T-cell (primary cell): ENCODE measurements at regions not wholly inside any gene's neighbourhood (a gene's known extent, or its start where the extent isn't known, plus 50 kb on each side); places are given as distances from the start of the nearest gene placed in this dataset.

Experiments
- ATAC-seq, 4 experiments: fragments of 200-7000 bp in 3 of 4; fragments of 150-1000 bp in 1 of 4; cut with Tn5 transposase; replicated peaks in 1 of 4; 1 replicate in 3 of 4; 2 replicates in 1 of 4; pipeline ENCODE4 v1.10.0; 2021; ENCODE audit warnings: moderate library complexity in 3 of 4, mild to moderate bottlenecking in 2 of 4, moderate number of reproducible peaks in 1 of 4
- CTCF ChIA-PET, 2 donors: fragments of 300-600 bp; sonication (Branson Sonifier 250); formaldehyde crosslinking; loops; one replicate each; lab custom pipeline; 2022; ENCODE audit warnings: antibody characterized with exemption in 2 of 2; lab: Charles Lee
- POLR2A ChIA-PET, 2 donors: fragments of 300-600 bp; sonication (Branson Sonifier 250); formaldehyde crosslinking; loops; one replicate each; lab custom pipeline; 2022; ENCODE audit warnings: antibody characterized with exemption in 2 of 2; lab: Charles Lee
- DNase-seq, 35 experiments: peaks; one replicate each; pipeline versions ENCODE4 v3.0.0 to v3.0.0-alpha.2; 2013 to 2023
- H3K27ac ChIP-seq: one replicate; pipeline ENCODE4 v1.5.1; 2013; ENCODE audit warnings: low read length
- H3K27me3 ChIP-seq, 2 experiments: replicated peaks in 1 of 2; 1 replicate in 1 of 2; 2 replicates in 1 of 2; pipeline versions ENCODE4 v1.6.1 to v1.7.0; 2013; ENCODE audit warnings: low read length in 1 of 2, mixed read lengths in 1 of 2; ENCODE audit not compliant: control insufficient read depth in 2 of 2, insufficient read depth in 2 of 2; ENCODE audit errors: extremely low read depth in 1 of 2
- H3K36me3 ChIP-seq, 2 donors: 1 replicate in 1 of 2; 2 replicates in 1 of 2; pipeline versions ENCODE4 v1.6.1 to v1.7.0; 2013; ENCODE audit warnings: low read length in 1 of 2; ENCODE audit not compliant: control insufficient read depth in 2 of 2, insufficient read depth in 1 of 2; ENCODE audit errors: extremely low read depth in 1 of 2
- H3K4me1 ChIP-seq, 2 experiments: 1 replicate in 1 of 2; 2 replicates in 1 of 2; pipeline versions ENCODE4 v1.6.1 to v1.7.0; 2013; ENCODE audit warnings: low read length in 2 of 2, mixed read lengths in 1 of 2; ENCODE audit not compliant: insufficient read depth in 2 of 2, control insufficient read depth in 1 of 2; ENCODE audit errors: extremely low read depth in 1 of 2
- H3K4me3 ChIP-seq, 2 donors: 1 replicate in 1 of 2; 2 replicates in 1 of 2; pipeline versions ENCODE4 v1.5.1 to v1.7.0; 2013; ENCODE audit warnings: mild to moderate bottlenecking in 2 of 2, low read length in 1 of 2, moderate library complexity in 1 of 2; ENCODE audit not compliant: control insufficient read depth in 1 of 2; ENCODE audit errors: extremely low read depth in 1 of 2
- H3K9me3 ChIP-seq: 2 replicates; pipeline ENCODE4 v1.7.0; 2013
- H3K27ac Mint-ChIP-seq, 2 donors: one replicate each; pipeline ENCODE4 v1.8.0; 2020 to 2021; ENCODE audit warnings: mild to moderate bottlenecking in 2 of 2, mixed read lengths in 2 of 2
- H3K27me3 Mint-ChIP-seq, 2 donors: one replicate each; pipeline ENCODE4 v1.8.0; 2021 to 2022; ENCODE audit warnings: mixed read lengths in 2 of 2
- H3K36me3 Mint-ChIP-seq: one replicate; pipeline ENCODE4 v1.8.0; 2021; ENCODE audit warnings: mixed read lengths
- H3K4me1 Mint-ChIP-seq, 3 donors: one replicate each; pipeline ENCODE4 v1.8.0; 2020 to 2022; ENCODE audit warnings: mixed read lengths in 3 of 3, mild to moderate bottlenecking in 1 of 3
- H3K4me3 Mint-ChIP-seq, 3 donors: one replicate each; pipeline ENCODE4 v1.8.0; 2020 to 2022; ENCODE audit warnings: mild to moderate bottlenecking in 3 of 3, mixed read lengths in 3 of 3, moderate library complexity in 3 of 3
- H3K9me3 Mint-ChIP-seq, 3 donors: one replicate each; pipeline ENCODE4 v1.8.0; 2020 to 2022; ENCODE audit warnings: mixed read lengths in 3 of 3
- WGBS: methylation state at CpG from one replicate; pipeline ENCODE4 v1.1.5; 2013; ENCODE audit warnings: missing lambda C conversion rate; ENCODE audit not compliant: insufficient coverage; 5-methylcytosine and 5-hydroxymethylcytosine counted together

- ChIA-PET CTCF (no interaction called here), POLR2A (no interaction called here)
- no peak for ATAC-seq
- no peaks in the 10 kb centered on the region for H3K9me3 ChIP-seq
- Mint-ChIP-seq H3K36me3 (no peaks in the 10 kb centered on the region), H3K27ac (no peak overlapping the region), H3K4me3 (no peak overlapping the region), H3K27me3 (no peaks in the 10 kb centered on the region), H3K9me3 (no peaks in the 10 kb centered on the region), H3K4me1 (peaks cover 33 to 47% (median 35%) of the 10 kb centered on the region in 3 donors)
- H3K27me3 ChIP-seq: peaks cover 0 to 38% of the 10 kb centered on the region in 2 experiments
- H3K4me3 ChIP-seq: no peak overlapping the region
- H3K27ac ChIP-seq: no peak overlapping the region
- H3K36me3 ChIP-seq: no peaks in the 10 kb centered on the region
- H3K4me1 ChIP-seq: peaks cover 0 to 33% of the 10 kb centered on the region in 2 experiments
- 90% methylated on average over 13 of the region's 20 CpGs for WGBS
- peak in 2 of 35 experiments; percentile 10 to 21 for DNase-seq
Observed at GRCh38 chr7:157480371-157481050, 143.7 kb downstream of the DNAJB6 start.

GRCh38 chr7:157481389-157481788 lies 144.6 kb downstream of the DNAJB6 start:
- POLR2A ChIA-PET: no interaction called here

GRCh38 chr7:157482025-157482424 lies 145.2 kb downstream of the DNAJB6 start:
- H3K27ac Mint-ChIP-seq: no peak overlapping the region
- H3K36me3 Mint-ChIP-seq: no peaks in the 10 kb centered on the region
- peaks cover 0 to 41% of the 10 kb centered on the region in 2 experiments for H3K27me3 ChIP-seq
- ATAC-seq (no peak), DNase-seq (no peak)
- WGBS: 87% methylated on average over 3 of the region's 8 CpGs
- H3K4me3 Mint-ChIP-seq: no peak overlapping the region
- no peaks in the 10 kb centered on the region for H3K36me3 ChIP-seq
- POLR2A ChIA-PET: no interaction called here
- H3K4me3 ChIP-seq: no peak overlapping the region
- H3K27ac ChIP-seq: no peak overlapping the region
- CTCF ChIA-PET: no interaction called here
- H3K4me1 ChIP-seq: peaks cover 0 to 33% of the 10 kb centered on the region in 2 experiments
- peaks cover 26 to 44% (median 32%) of the 10 kb centered on the region in 3 donors for H3K4me1 Mint-ChIP-seq
- no peaks in the 10 kb centered on the region for H3K27me3 Mint-ChIP-seq
- no peaks in the 10 kb centered on the region for H3K9me3 ChIP-seq
- H3K9me3 Mint-ChIP-seq: no peaks in the 10 kb centered on the region

More at GRCh38 chr7:157481389-157481788, 144.6 kb downstream of the DNAJB6 start:
- Histone ChIP-seq H3K27ac (no peak overlapping the region), H3K27me3 (peaks cover 0 to 40% of the 10 kb centered on the region in 2 experiments), H3K9me3 (no peaks in the 10 kb centered on the region), H3K36me3 (no peaks in the 10 kb centered on the region), H3K4me1 (peaks cover 0 to 35% of the 10 kb centered on the region in 2 experiments), H3K4me3 (no peak overlapping the region)
- DNase-seq (no peak), ATAC-seq (no peak)
- CTCF ChIA-PET: no interaction called here
- Mint-ChIP-seq H3K36me3 (no peaks in the 10 kb centered on the region), H3K9me3 (no peaks in the 10 kb centered on the region), H3K4me1 (peaks cover 25 to 42% (median 33%) of the 10 kb centered on the region in 3 donors), H3K27ac (no peak overlapping the region), H3K27me3 (no peaks in the 10 kb centered on the region), H3K4me3 (no peak overlapping the region)
- 93% methylated on average over 5 of the region's 6 CpGs for WGBS

GRCh38 chr7:157482517-157483087 lies 145.8 kb downstream of the DNAJB6 start:
- ChIA-PET POLR2A (no interaction called here), CTCF (no interaction called here)
- no peaks in the 10 kb centered on the region for H3K27me3 Mint-ChIP-seq
- H3K4me3 ChIP-seq: no peak overlapping the region
- no peak overlapping the region for H3K27ac ChIP-seq
- H3K27me3 ChIP-seq: peaks cover 0 to 46% of the 10 kb centered on the region in 2 experiments
- no peaks in the 10 kb centered on the region for H3K9me3 Mint-ChIP-seq
- H3K9me3 ChIP-seq: no peaks in the 10 kb centered on the region
- peaks cover 27 to 44% (median 31%) of the 10 kb centered on the region in 3 donors for H3K4me1 Mint-ChIP-seq
- ATAC-seq (no peak), DNase-seq (peak in 1 of 35 experiments; percentile 5)
- no peak overlapping the region for H3K4me3 Mint-ChIP-seq
- no peaks in the 10 kb centered on the region for H3K36me3 ChIP-seq
- H3K27ac Mint-ChIP-seq: no peak overlapping the region
- H3K36me3 Mint-ChIP-seq: no peaks in the 10 kb centered on the region
- WGBS: no CpG with 5 or more reads among the region's 7 CpGs
- peaks cover 0 to 27% of the 10 kb centered on the region in 2 experiments for H3K4me1 ChIP-seq

- peaks cover 19 to 37% (median 23%) of the 10 kb centered on the region in 3 donors for H3K4me1 Mint-ChIP-seq
- CTCF ChIA-PET: no interaction called here
- H3K27ac Mint-ChIP-seq: no peak overlapping the region
Observed at GRCh38 chr7:157483515-157483914, 146.7 kb downstream of the DNAJB6 start.

GRCh38 chr7:157483971-157484410 lies 147.2 kb downstream of the DNAJB6 start:
- Histone ChIP-seq H3K27ac (no peak overlapping the region), H3K9me3 (no peaks in the 10 kb centered on the region), H3K4me1 (peaks cover 0 to 21% of the 10 kb centered on the region in 2 experiments), H3K4me3 (no peak overlapping the region), H3K27me3 (peaks cover 0 to 43% of the 10 kb centered on the region in 2 experiments), H3K36me3 (no peaks in the 10 kb centered on the region)
- Mint-ChIP-seq H3K36me3 (no peaks in the 10 kb centered on the region), H3K4me3 (peak overlapping the region in 1 of 3 donors; percentile 19), H3K27me3 (no peaks in the 10 kb centered on the region), H3K4me1 (peaks cover 17 to 35% (median 18%) of the 10 kb centered on the region in 3 donors), H3K9me3 (no peaks in the 10 kb centered on the region), H3K27ac (no peak overlapping the region)
- 89% methylated on average over 6 of the region's 11 CpGs for WGBS
- POLR2A ChIA-PET: no interaction called here
- CTCF ChIA-PET: no interaction called here
- DNase-seq: peak in 1 of 35 experiments; percentile 17
- ATAC-seq: peak in 1 of 4 experiments; percentile 29

More at GRCh38 chr7:157483515-157483914, 146.7 kb downstream of the DNAJB6 start:
- Mint-ChIP-seq H3K4me3 (no peak overlapping the region), H3K36me3 (no peaks in the 10 kb centered on the region), H3K27me3 (no peaks in the 10 kb centered on the region), H3K9me3 (no peaks in the 10 kb centered on the region)
- Histone ChIP-seq H3K4me3 (no peak overlapping the region), H3K4me1 (peaks cover 0 to 23% of the 10 kb centered on the region in 2 experiments), H3K9me3 (no peaks in the 10 kb centered on the region), H3K27me3 (peaks cover 0 to 43% of the 10 kb centered on the region in 2 experiments), H3K36me3 (no peaks in the 10 kb centered on the region), H3K27ac (no peak overlapping the region)
- ATAC-seq (peak in 1 of 4 experiments; percentile 72), DNase-seq (no peak)
- POLR2A ChIA-PET: no interaction called here
- 70% methylated on average over 25 of the region's 27 CpGs for WGBS
